ENCODE measurements at regions not wholly inside any gene's neighbourhood (a gene's known extent, or its start where the extent isn't known, plus 50 kb on each side); places are given as distances from the start of the nearest gene placed in this dataset.
A peak's percentile ranks its signal among the peaks of the same experiment; 100 is the strongest.

DNA sequence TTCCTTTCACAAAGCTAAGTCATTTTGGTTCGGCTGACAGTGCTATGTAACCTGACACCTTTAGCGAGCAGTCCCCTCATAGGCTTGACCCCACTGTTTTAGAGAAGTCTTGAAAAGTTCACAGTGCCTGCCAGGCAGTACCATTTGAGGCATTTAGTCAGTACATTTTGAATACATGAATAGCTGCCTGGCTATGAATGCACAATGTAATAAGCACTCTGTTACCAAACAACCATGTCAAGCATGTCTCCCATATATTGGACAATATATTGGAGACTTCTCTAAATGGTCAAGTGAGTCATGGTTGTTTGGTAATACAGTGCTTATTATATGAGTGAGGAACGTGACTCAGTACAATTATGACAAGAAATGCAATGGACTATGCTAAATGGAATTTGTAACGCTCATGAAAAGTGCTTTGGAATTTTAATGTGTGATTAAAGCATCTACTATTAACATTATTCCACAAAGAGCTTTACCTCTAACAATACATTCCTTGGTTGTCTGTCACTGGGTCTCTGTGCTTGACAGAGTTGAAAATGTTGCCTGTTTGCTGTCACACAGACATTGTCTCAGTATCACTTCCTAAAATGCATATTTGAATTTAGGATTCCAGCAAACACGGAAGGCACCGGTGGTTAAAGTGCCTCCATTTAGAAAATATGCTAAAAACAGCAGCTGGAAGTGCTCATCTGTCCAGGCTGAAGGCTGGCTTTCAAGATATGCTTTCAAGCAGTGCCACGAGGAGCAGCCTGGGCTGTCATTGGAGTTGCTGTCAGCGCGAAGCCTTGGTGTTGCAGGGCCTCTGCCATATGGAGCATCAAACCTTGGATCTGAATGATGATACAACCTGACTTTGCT lies 458.6 kb downstream of the FBXO15 start:
- Histone ChIP-seq H3K4me3 (replicated peaks in 1 of 3; ENCODE audit: low read depth in 2 of 3, low read length in 3 of 3) (no peak overlapping the region), H3K4me2 (replicated peaks; ENCODE audit: extremely low read depth, low read length, poor library complexity, severe bottlenecking) (no peak overlapping the region), H3K79me2 (ENCODE audit: insufficient read depth, low read length) (no peaks in the 10 kb centered on the region), H4K20me1 (ENCODE audit: insufficient read depth, low read length) (no peaks in the 10 kb centered on the region), H3K4me1 (ENCODE audit: control insufficient read depth in 1 of 2, insufficient read depth in 2 of 2, low read length in 2 of 2) (peaks cover 0 to 4% of the 10 kb centered on the region in 2 donors), H2AFZ (ENCODE audit: insufficient read depth, low read depth, low read length, poor library complexity, severe bottlenecking) (no peak overlapping the region), H3K9me3 (replicated peaks in 1 of 2; ENCODE audit: control insufficient read depth in 1 of 2, insufficient read depth in 1 of 2, low read length in 2 of 2) (no peaks in the 10 kb centered on the region), H3K36me3 (replicated peaks in 1 of 2; ENCODE audit: control insufficient read depth in 1 of 2, insufficient read depth in 2 of 2, low read length in 2 of 2) (no peaks in the 10 kb centered on the region), H3K9ac (ENCODE audit: insufficient read depth, low read length, poor library complexity, severe bottlenecking) (no peak overlapping the region), H3K27ac (ENCODE audit: low read depth in 1 of 2, low read length in 2 of 2) (peak overlapping the region in 1 of 2 donors; percentile 42), H3K27me3 (ENCODE audit: control insufficient read depth in 2 of 2, insufficient read depth in 2 of 2, low read length in 2 of 2) (no peaks in the 10 kb centered on the region)
- no peaks in the 10 kb centered on the region for H3K4me1 Mint-ChIP-seq
- H3K36me3 Mint-ChIP-seq, result no peaks in the 10 kb centered on the region
- no peak overlapping the region for H3K4me3 Mint-ChIP-seq
- WGBS (ENCODE audit: insufficient coverage), result 53% methylated on average over 6 of the region's 9 CpGs
- TF ChIP-seq, protein P1, sequence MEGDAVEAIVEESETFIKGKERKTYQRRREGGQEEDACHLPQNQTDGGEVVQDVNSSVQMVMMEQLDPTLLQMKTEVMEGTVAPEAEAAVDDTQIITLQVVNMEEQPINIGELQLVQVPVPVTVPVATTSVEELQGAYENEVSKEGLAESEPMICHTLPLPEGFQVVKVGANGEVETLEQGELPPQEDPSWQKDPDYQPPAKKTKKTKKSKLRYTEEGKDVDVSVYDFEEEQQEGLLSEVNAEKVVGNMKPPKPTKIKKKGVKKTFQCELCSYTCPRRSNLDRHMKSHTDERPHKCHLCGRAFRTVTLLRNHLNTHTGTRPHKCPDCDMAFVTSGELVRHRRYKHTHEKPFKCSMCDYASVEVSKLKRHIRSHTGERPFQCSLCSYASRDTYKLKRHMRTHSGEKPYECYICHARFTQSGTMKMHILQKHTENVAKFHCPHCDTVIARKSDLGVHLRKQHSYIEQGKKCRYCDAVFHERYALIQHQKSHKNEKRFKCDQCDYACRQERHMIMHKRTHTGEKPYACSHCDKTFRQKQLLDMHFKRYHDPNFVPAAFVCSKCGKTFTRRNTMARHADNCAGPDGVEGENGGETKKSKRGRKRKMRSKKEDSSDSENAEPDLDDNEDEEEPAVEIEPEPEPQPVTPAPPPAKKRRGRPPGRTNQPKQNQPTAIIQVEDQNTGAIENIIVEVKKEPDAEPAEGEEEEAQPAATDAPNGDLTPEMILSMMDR (IDR thresholded peaks at IDR 0.05), result no peak
- H3K27me3 Mint-ChIP-seq (ENCODE audit: low read depth in 3 of 3), result peaks cover 0 to 4% (median 2%) of the 10 kb centered on the region in 3 donors
- peak; percentile 6 to 42 (median 12) for DNase-seq
- intact Hi-C loops (cut with micrococcal nuclease), result no loop called here
- peaks cover 0 to 1% (median 0%) of the 10 kb centered on the region in 7 donors for H3K9me3 Mint-ChIP-seq
- peak overlapping the region in 2 of 7 donors; percentile 23 to 36 for H3K27ac Mint-ChIP-seq

DNA sequence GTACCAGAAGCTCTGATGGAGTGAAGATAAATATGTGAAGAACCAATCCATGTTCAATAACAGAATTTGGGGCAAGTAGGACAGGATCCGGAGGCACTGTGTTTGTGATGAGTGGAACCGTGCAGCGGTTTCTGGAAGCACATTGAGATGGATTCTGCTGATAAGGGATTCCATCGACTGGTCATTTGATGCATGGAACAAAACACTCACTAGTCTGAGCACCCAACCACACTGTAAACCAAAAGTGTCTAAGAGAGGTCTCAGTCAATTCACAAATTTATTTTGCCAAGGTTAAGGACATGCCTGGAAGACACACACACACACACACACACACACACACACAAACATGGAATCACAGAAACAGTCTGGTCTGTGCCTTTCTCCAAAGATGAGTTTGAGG lies 459.5 kb downstream of the FBXO15 start:
- Histone ChIP-seq H3K9me3 (replicated peaks in 1 of 2; ENCODE audit: control insufficient read depth in 1 of 2, insufficient read depth in 1 of 2, low read length in 2 of 2) (no peaks in the 10 kb centered on the region), H3K4me2 (replicated peaks; ENCODE audit: extremely low read depth, low read length, poor library complexity, severe bottlenecking) (no peak overlapping the region), H3K27me3 (ENCODE audit: control insufficient read depth in 2 of 2, insufficient read depth in 2 of 2, low read length in 2 of 2) (no peaks in the 10 kb centered on the region), H3K9ac (ENCODE audit: insufficient read depth, low read length, poor library complexity, severe bottlenecking) (no peak overlapping the region), H3K4me3 (replicated peaks in 1 of 3; ENCODE audit: low read depth in 2 of 3, low read length in 3 of 3) (no peak overlapping the region), H3K79me2 (ENCODE audit: insufficient read depth, low read length) (no peaks in the 10 kb centered on the region), H3K4me1 (ENCODE audit: control insufficient read depth in 1 of 2, insufficient read depth in 2 of 2, low read length in 2 of 2) (peaks cover 0 to 4% of the 10 kb centered on the region in 2 donors), H2AFZ (ENCODE audit: insufficient read depth, low read depth, low read length, poor library complexity, severe bottlenecking) (no peak overlapping the region), H3K27ac (ENCODE audit: low read depth in 1 of 2, low read length in 2 of 2) (no peak overlapping the region), H4K20me1 (ENCODE audit: insufficient read depth, low read length) (no peaks in the 10 kb centered on the region), H3K36me3 (replicated peaks in 1 of 2; ENCODE audit: control insufficient read depth in 1 of 2, insufficient read depth in 2 of 2, low read length in 2 of 2) (no peaks in the 10 kb centered on the region)
- no peak for DNase-seq
- Mint-ChIP-seq H3K36me3 (no peaks in the 10 kb centered on the region), H3K9me3 (peaks cover 0 to 3% (median 0%) of the 10 kb centered on the region in 7 donors), H3K4me1 (no peaks in the 10 kb centered on the region), H3K27me3 (ENCODE audit: low read depth in 3 of 3) (peaks cover 0 to 4% (median 2%) of the 10 kb centered on the region in 3 donors), H3K4me3 (no peak overlapping the region), H3K27ac (no peak overlapping the region)
- 100% methylated on average over 1 of the region's 4 CpGs for WGBS (ENCODE audit: insufficient coverage)
- TF ChIP-seq, protein P1 (IDR thresholded peaks at IDR 0.05), result no peak
- intact Hi-C loops (cut with micrococcal nuclease), result no loop called here

Data from CD14-positive monocyte (primary cell).